ENCODE measurements at regions not wholly inside any gene's neighbourhood (a gene's known extent, or its start where the extent isn't known, plus 50 kb on each side); places are given as distances from the start of the nearest gene placed in this dataset.

GRCh38 chr2:15018814-15019213, 386.3 kb downstream of the LRATD1 start:
- Histone ChIP-seq H3K4me1 (ENCODE audit: control insufficient read depth, low read length) (no peaks in the 10 kb centered on the region; the same call in 1 of the 2 replicates), H3K9me3 (ENCODE audit: control insufficient read depth, insufficient read depth, low read length) (no peaks in the 10 kb centered on the region), H3K36me3 (ENCODE audit: control insufficient read depth, low read length) (no peaks in the 10 kb centered on the region), H3K79me2 (ENCODE audit: control insufficient read depth, low read length) (no peaks in the 10 kb centered on the region), H3F3A (ENCODE audit: control insufficient read depth, insufficient read depth) (no peaks in the 10 kb centered on the region), H4K20me1 (ENCODE audit: control insufficient read depth, insufficient read depth, low read depth, low read length) (no peaks in the 10 kb centered on the region), H3K4me2 (ENCODE audit: low read length) (no peak overlapping the region), H3K4me3 (ENCODE audit: low read length) (no peak overlapping the region), H3K9me2 (replicated peaks; ENCODE audit: control insufficient read depth, low read length) (no peaks in the 10 kb centered on the region), H3K27ac (ENCODE audit: low read depth, low read length) (no peak overlapping the region), H3K27me3 (ENCODE audit: control insufficient read depth, low read length) (no peaks in the 10 kb centered on the region)
- TF ChIP-seq, protein P1, sequence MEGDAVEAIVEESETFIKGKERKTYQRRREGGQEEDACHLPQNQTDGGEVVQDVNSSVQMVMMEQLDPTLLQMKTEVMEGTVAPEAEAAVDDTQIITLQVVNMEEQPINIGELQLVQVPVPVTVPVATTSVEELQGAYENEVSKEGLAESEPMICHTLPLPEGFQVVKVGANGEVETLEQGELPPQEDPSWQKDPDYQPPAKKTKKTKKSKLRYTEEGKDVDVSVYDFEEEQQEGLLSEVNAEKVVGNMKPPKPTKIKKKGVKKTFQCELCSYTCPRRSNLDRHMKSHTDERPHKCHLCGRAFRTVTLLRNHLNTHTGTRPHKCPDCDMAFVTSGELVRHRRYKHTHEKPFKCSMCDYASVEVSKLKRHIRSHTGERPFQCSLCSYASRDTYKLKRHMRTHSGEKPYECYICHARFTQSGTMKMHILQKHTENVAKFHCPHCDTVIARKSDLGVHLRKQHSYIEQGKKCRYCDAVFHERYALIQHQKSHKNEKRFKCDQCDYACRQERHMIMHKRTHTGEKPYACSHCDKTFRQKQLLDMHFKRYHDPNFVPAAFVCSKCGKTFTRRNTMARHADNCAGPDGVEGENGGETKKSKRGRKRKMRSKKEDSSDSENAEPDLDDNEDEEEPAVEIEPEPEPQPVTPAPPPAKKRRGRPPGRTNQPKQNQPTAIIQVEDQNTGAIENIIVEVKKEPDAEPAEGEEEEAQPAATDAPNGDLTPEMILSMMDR (IDR thresholded peaks at IDR 0.05; ENCODE audit: low read depth, low read length, poor library complexity, severe bottlenecking) = no peak
- no peak for TF ChIP-seq EZH2phosphoT487 (IDR thresholded peaks at IDR 0.05; ENCODE audit: borderline replicate concordance, low read length)

DNA sequence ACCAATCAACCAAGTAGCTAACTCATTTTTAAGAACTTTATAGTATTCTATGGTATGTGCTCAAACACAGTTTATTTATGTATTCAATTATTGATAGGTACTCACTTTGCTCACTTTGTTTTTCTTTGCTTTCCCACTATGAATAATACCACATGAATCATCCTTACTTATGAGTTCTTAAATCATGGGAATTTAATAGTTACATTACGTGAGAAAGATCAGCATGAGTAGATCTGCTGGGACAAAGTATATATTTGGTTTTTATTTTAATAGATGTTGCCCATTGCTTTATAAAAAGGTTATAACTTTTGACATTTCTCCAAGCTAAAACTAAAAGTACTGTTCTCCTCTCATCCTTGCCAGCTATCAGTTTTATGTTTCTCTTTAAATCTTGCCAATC, 390.7 kb downstream of the LRATD1 start:
- no peaks in the 10 kb centered on the region for H3F3A ChIP-seq (ENCODE audit: control insufficient read depth, insufficient read depth)
- H3K4me3 ChIP-seq (ENCODE audit: low read length) = no peak overlapping the region
- TF ChIP-seq, protein P1 (IDR thresholded peaks at IDR 0.05; ENCODE audit: low read depth, low read length, poor library complexity, severe bottlenecking) = no peak
- no peak for TF ChIP-seq EZH2phosphoT487 (IDR thresholded peaks at IDR 0.05; ENCODE audit: borderline replicate concordance, low read length)
- H3K9me3 ChIP-seq (ENCODE audit: control insufficient read depth, insufficient read depth, low read length) = no peaks in the 10 kb centered on the region
- no peak overlapping the region for H3K4me2 ChIP-seq (ENCODE audit: low read length)
- H3K27ac ChIP-seq (ENCODE audit: low read depth, low read length) = no peak overlapping the region
- no peaks in the 10 kb centered on the region for H3K27me3 ChIP-seq (ENCODE audit: control insufficient read depth, low read length)
- no peaks in the 10 kb centered on the region for H3K9me2 ChIP-seq (replicated peaks; ENCODE audit: control insufficient read depth, low read length)
- no peaks in the 10 kb centered on the region for H4K20me1 ChIP-seq (ENCODE audit: control insufficient read depth, insufficient read depth, low read depth, low read length)
- H3K36me3 ChIP-seq (ENCODE audit: control insufficient read depth, low read length) = no peaks in the 10 kb centered on the region
- no peaks in the 10 kb centered on the region for H3K79me2 ChIP-seq (ENCODE audit: control insufficient read depth, low read length)
- no peaks in the 10 kb centered on the region for H3K4me1 ChIP-seq (ENCODE audit: control insufficient read depth, low read length)

DNA sequence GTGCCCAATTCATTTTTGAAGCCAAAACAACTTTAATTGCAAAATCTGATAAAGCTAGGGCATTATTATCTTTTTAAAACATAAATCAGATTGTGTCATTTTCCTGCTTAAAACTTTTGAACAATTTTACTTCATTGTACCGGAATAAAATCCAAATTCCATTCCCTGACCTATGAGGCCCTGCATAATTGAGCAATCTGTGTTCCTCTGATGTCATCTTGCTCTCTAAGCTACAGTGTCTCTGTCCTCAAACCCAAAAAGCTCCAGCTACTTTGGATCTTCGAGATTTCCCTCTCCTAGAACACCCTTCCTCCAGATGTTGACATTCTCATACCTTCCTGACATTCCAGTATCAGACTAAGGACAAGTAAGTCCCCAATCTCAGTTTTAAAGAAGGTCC, 395.9 kb downstream of the LRATD1 start:
- no peak for TF ChIP-seq EZH2phosphoT487 (IDR thresholded peaks at IDR 0.05; ENCODE audit: borderline replicate concordance, low read length)
- TF ChIP-seq, protein P1 (IDR thresholded peaks at IDR 0.05; ENCODE audit: low read depth, low read length, poor library complexity, severe bottlenecking) = no peak
- Histone ChIP-seq H3F3A (ENCODE audit: control insufficient read depth, insufficient read depth) (no peaks in the 10 kb centered on the region), H3K79me2 (ENCODE audit: control insufficient read depth, low read length) (no peaks in the 10 kb centered on the region), H3K4me2 (ENCODE audit: low read length) (no peak overlapping the region), H3K36me3 (ENCODE audit: control insufficient read depth, low read length) (no peaks in the 10 kb centered on the region), H3K4me1 (ENCODE audit: control insufficient read depth, low read length) (peaks cover 20% of the 10 kb centered on the region), H3K4me3 (ENCODE audit: low read length) (no peak overlapping the region), H3K9me2 (replicated peaks; ENCODE audit: control insufficient read depth, low read length) (no peaks in the 10 kb centered on the region), H3K27me3 (ENCODE audit: control insufficient read depth, low read length) (no peaks in the 10 kb centered on the region), H3K9me3 (ENCODE audit: control insufficient read depth, insufficient read depth, low read length) (no peaks in the 10 kb centered on the region), H3K27ac (ENCODE audit: low read depth, low read length) (no peak overlapping the region), H4K20me1 (ENCODE audit: control insufficient read depth, insufficient read depth, low read depth, low read length) (no peaks in the 10 kb centered on the region)

All from DOHH2 (cell line).